Breast epithelium (tissue), 3 donors: ENCODE measurements at regions not wholly inside any gene's neighbourhood (a gene's known extent, or its start where the extent isn't known, plus 50 kb on each side); places are given as distances from the start of the nearest gene placed in this dataset.

ENCODE experiments used
- POLR2A ChIP-seq: fragments of 450-650 bp; IDR thresholded peaks from one replicate; pipeline ENCODE4 v1.6.1; 2016; ENCODE audit warnings: antibody characterized with exemption, mild to moderate bottlenecking, moderate library complexity
- POLR2AphosphoS5 ChIP-seq, 3 donors: sonication (generic); formaldehyde crosslinking; IDR thresholded peaks; one replicate each; pipeline ENCODE4 v1.6.1; 2017; ENCODE audit warnings: antibody characterized with exemption in 3 of 3
- TF ChIP-seq, protein P1 (sequence below), 3 donors: fragments of 450-650 bp; IDR thresholded peaks; one replicate each; pipeline ENCODE4 v1.5.1; 2016 to 2017; ENCODE audit warnings: antibody characterized with exemption in 3 of 3, mild to moderate bottlenecking in 3 of 3, moderate library complexity in 3 of 3

- TF ChIP-seq, protein P1, sequence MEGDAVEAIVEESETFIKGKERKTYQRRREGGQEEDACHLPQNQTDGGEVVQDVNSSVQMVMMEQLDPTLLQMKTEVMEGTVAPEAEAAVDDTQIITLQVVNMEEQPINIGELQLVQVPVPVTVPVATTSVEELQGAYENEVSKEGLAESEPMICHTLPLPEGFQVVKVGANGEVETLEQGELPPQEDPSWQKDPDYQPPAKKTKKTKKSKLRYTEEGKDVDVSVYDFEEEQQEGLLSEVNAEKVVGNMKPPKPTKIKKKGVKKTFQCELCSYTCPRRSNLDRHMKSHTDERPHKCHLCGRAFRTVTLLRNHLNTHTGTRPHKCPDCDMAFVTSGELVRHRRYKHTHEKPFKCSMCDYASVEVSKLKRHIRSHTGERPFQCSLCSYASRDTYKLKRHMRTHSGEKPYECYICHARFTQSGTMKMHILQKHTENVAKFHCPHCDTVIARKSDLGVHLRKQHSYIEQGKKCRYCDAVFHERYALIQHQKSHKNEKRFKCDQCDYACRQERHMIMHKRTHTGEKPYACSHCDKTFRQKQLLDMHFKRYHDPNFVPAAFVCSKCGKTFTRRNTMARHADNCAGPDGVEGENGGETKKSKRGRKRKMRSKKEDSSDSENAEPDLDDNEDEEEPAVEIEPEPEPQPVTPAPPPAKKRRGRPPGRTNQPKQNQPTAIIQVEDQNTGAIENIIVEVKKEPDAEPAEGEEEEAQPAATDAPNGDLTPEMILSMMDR (IDR thresholded peaks at IDR 0.05) = no peak
- TF ChIP-seq POLR2AphosphoS5 (IDR thresholded peaks at IDR 0.05) (no peak), POLR2A (no peak)
Observed at GRCh38 chr12:25842254-25842653, 116.2 kb upstream of the RASSF8 start.
